ENCODE measurements at regions not wholly inside any gene's neighbourhood (a gene's known extent, or its start where the extent isn't known, plus 50 kb on each side); places are given as distances from the start of the nearest gene placed in this dataset.

GRCh38 chr6:167546611-167547327 lies 221.9 kb downstream of the TTLL2 start:
- peak; percentile 50 for ATAC-seq
- DNase-seq = no peak
- Histone ChIP-seq H3K36me3 (no peaks in the 10 kb centered on the region), H3K27me3 (no peaks in the 10 kb centered on the region), H3K4me3 (no peak overlapping the region), H3K9me3 (no peaks in the 10 kb centered on the region), H3K27ac (no peak overlapping the region), H3K4me1 (peaks cover 25% of the 10 kb centered on the region)
- intact Hi-C loops (cut with DNase I) = no loop called here
- TF ChIP-seq CTCF (IDR thresholded peaks at IDR 0.05) = no peak

- no peaks in the 10 kb centered on the region for H3K36me3 ChIP-seq
- TF ChIP-seq CTCF (IDR thresholded peaks at IDR 0.05) = no peak
- ATAC-seq (no peak), DNase-seq (no peak)
- no peak overlapping the region for H3K4me3 ChIP-seq
- H3K27ac ChIP-seq = no peak overlapping the region
- no peaks in the 10 kb centered on the region for H3K27me3 ChIP-seq
- H3K9me3 ChIP-seq = no peaks in the 10 kb centered on the region
- H3K4me1 ChIP-seq = peaks cover 26% of the 10 kb centered on the region
- intact Hi-C loops (cut with DNase I) = no loop called here
Observed at GRCh38 chr6:167547328-167547692, 222.4 kb downstream of the TTLL2 start.

- Histone ChIP-seq H3K4me3 (no peak overlapping the region), H3K4me1 (peaks cover 26% of the 10 kb centered on the region), H3K9me3 (no peaks in the 10 kb centered on the region), H3K27me3 (no peaks in the 10 kb centered on the region), H3K36me3 (no peaks in the 10 kb centered on the region), H3K27ac (no peak overlapping the region)
- intact Hi-C loops (cut with DNase I) = no loop called here
- DNase-seq = no peak
- ATAC-seq = no peak
- no peak for TF ChIP-seq CTCF (IDR thresholded peaks at IDR 0.05)
Observed at GRCh38 chr6:167547751-167548150, 222.9 kb downstream of the TTLL2 start.

- TF ChIP-seq CTCF (IDR thresholded peaks at IDR 0.05) = no peak
- Histone ChIP-seq H3K4me3 (no peak overlapping the region), H3K4me1 (peaks cover 22% of the 10 kb centered on the region), H3K27me3 (no peaks in the 10 kb centered on the region), H3K36me3 (no peaks in the 10 kb centered on the region), H3K9me3 (no peaks in the 10 kb centered on the region), H3K27ac (no peak overlapping the region)
- ATAC-seq (no peak), DNase-seq (no peak)
- intact Hi-C loops (cut with DNase I) = no loop called here
Observed at GRCh38 chr6:167548451-167548850, 223.6 kb downstream of the TTLL2 start.

GRCh38 chr6:167549213-167549612 lies 224.3 kb downstream of the TTLL2 start:
- DNase-seq = no peak
- H3K4me1 ChIP-seq = peaks cover 18% of the 10 kb centered on the region
- no peak for ATAC-seq

More at GRCh38 chr6:167549213-167549612, 224.3 kb downstream of the TTLL2 start:
- no peaks in the 10 kb centered on the region for H3K9me3 ChIP-seq
- no peak overlapping the region for H3K27ac ChIP-seq
- H3K27me3 ChIP-seq = no peaks in the 10 kb centered on the region
- H3K4me3 ChIP-seq = no peak overlapping the region
- intact Hi-C loops (cut with DNase I) = no loop called here
- H3K36me3 ChIP-seq = no peaks in the 10 kb centered on the region
- no peak for TF ChIP-seq CTCF (IDR thresholded peaks at IDR 0.05)

Measured in upper lobe of right lung (tissue), 1 donor.